Mucosa of rectum (tissue), 2 donors: ENCODE measurements at regions not wholly inside any gene's neighbourhood (a gene's known extent, or its start where the extent isn't known, plus 50 kb on each side); places are given as distances from the start of the nearest gene placed in this dataset.
"Not testable (repeated sequence)": the region's sequence is repeated elsewhere in the genome, so short reads cannot be mapped to it uniquely, and the experiment has no call there.

ENCODE experiments used
- H3K27ac ChIP-seq, 2 donors: one replicate each; pipeline ENCODE4 v1.7.0; 2013; ENCODE audit warnings: inconsistent platforms in 2 of 2, low read depth in 2 of 2, low read length in 2 of 2
- H3K27me3 ChIP-seq, 2 donors: one replicate each; pipeline ENCODE4 v1.7.0; 2013; ENCODE audit warnings: low read length in 2 of 2; ENCODE audit not compliant: control insufficient read depth in 2 of 2, insufficient read depth in 2 of 2
- H3K36me3 ChIP-seq, 2 donors: one replicate each; pipeline ENCODE4 v1.7.0; 2013; ENCODE audit warnings: low read length in 2 of 2; ENCODE audit not compliant: control insufficient read depth in 2 of 2, insufficient read depth in 2 of 2
- H3K4me1 ChIP-seq, 2 donors: one replicate each; pipeline ENCODE4 v1.7.0; 2013; ENCODE audit warnings: low read length in 2 of 2, mild to moderate bottlenecking in 1 of 2; ENCODE audit not compliant: control insufficient read depth in 2 of 2, insufficient read depth in 2 of 2
- H3K4me3 ChIP-seq, 2 donors: one replicate each; pipeline ENCODE4 v1.7.0; 2013; ENCODE audit warnings: low read length in 2 of 2
- H3K9ac ChIP-seq, 2 donors: one replicate each; pipeline ENCODE4 v1.7.0; 2013; ENCODE audit warnings: low read length in 2 of 2, low read depth in 1 of 2, mild to moderate bottlenecking in 1 of 2
- H3K9me3 ChIP-seq, 2 donors: one replicate each; pipeline ENCODE4 v1.7.0; 2013; ENCODE audit warnings: low read length in 2 of 2; ENCODE audit not compliant: control insufficient read depth in 2 of 2
- donor health status: healthy.
- donor health status: Normal muscosa, but diverticular disease.

GRCh38 chr11:134719940-134720690, 308.1 kb upstream of the B3GAT1 start:
- H3K36me3 ChIP-seq, H3K9ac ChIP-seq, H3K4me3 ChIP-seq, H3K4me1 ChIP-seq, H3K9me3 ChIP-seq, H3K27me3 ChIP-seq, H3K27ac ChIP-seq: not testable (repeated sequence)

- H3K4me1 ChIP-seq, result no peaks in the 10 kb centered on the region
- no peaks in the 10 kb centered on the region for H3K9me3 ChIP-seq
- H3K9ac ChIP-seq, result no peak overlapping the region
- no peaks in the 10 kb centered on the region for H3K27me3 ChIP-seq
- no peak overlapping the region for H3K4me3 ChIP-seq
- H3K27ac ChIP-seq, result no peak overlapping the region
- no peaks in the 10 kb centered on the region for H3K36me3 ChIP-seq
Measured at GRCh38 chr11:134719397-134719796, 307.4 kb upstream of the B3GAT1 start.

- no peak overlapping the region for H3K9ac ChIP-seq
- no peak overlapping the region for H3K4me3 ChIP-seq
- H3K27me3 ChIP-seq, result no peaks in the 10 kb centered on the region
- H3K36me3 ChIP-seq, result no peaks in the 10 kb centered on the region
- H3K4me1 ChIP-seq, result no peaks in the 10 kb centered on the region
- H3K27ac ChIP-seq, result no peak overlapping the region
- no peaks in the 10 kb centered on the region for H3K9me3 ChIP-seq
Measured at GRCh38 chr11:134716582-134716981, 304.5 kb upstream of the B3GAT1 start.

- Histone ChIP-seq H3K4me1 (no peaks in the 10 kb centered on the region), H3K9me3 (no peaks in the 10 kb centered on the region), H3K27ac (no peak overlapping the region), H3K36me3 (no peaks in the 10 kb centered on the region), H3K4me3 (no peak overlapping the region), H3K27me3 (no peaks in the 10 kb centered on the region), H3K9ac (no peak overlapping the region)
Measured at GRCh38 chr11:134714021-134714656, 302.1 kb upstream of the B3GAT1 start.

- no peaks in the 10 kb centered on the region for H3K4me1 ChIP-seq
- H3K27ac ChIP-seq, result no peak overlapping the region
- no peaks in the 10 kb centered on the region for H3K9me3 ChIP-seq
- H3K27me3 ChIP-seq, result no peaks in the 10 kb centered on the region
- H3K9ac ChIP-seq, result no peak overlapping the region
- no peak overlapping the region for H3K4me3 ChIP-seq
- no peaks in the 10 kb centered on the region for H3K36me3 ChIP-seq
Measured at GRCh38 chr11:134712228-134713145, 300.4 kb upstream of the B3GAT1 start.

- no peak overlapping the region for H3K27ac ChIP-seq
- no peaks in the 10 kb centered on the region for H3K36me3 ChIP-seq
- no peaks in the 10 kb centered on the region for H3K4me1 ChIP-seq
- H3K27me3 ChIP-seq, result peaks cover 0 to 1% of the 10 kb centered on the region in 2 donors
- no peak overlapping the region for H3K9ac ChIP-seq
- H3K9me3 ChIP-seq, result no peaks in the 10 kb centered on the region
- no peak overlapping the region for H3K4me3 ChIP-seq
Measured at GRCh38 chr11:134711588-134711987, 299.5 kb upstream of the B3GAT1 start.

- Histone ChIP-seq H3K4me3 (no peak overlapping the region), H3K9ac (no peak overlapping the region), H3K27me3 (peaks cover 0 to 2% of the 10 kb centered on the region in 2 donors), H3K9me3 (no peaks in the 10 kb centered on the region), H3K36me3 (no peaks in the 10 kb centered on the region), H3K27ac (no peak overlapping the region), H3K4me1 (no peaks in the 10 kb centered on the region)
Measured at GRCh38 chr11:134710861-134711407, 298.9 kb upstream of the B3GAT1 start.

GRCh38 chr11:134705858-134706257, 293.8 kb upstream of the B3GAT1 start:
- Histone ChIP-seq H3K9me3 (no peaks in the 10 kb centered on the region), H3K27me3 (peaks cover 0 to 2% of the 10 kb centered on the region in 2 donors)

GRCh38 chr11:134702827-134703226, 290.8 kb upstream of the B3GAT1 start:
- H3K9ac ChIP-seq, result no peak overlapping the region
- H3K27me3 ChIP-seq, result peaks cover 0 to 2% of the 10 kb centered on the region in 2 donors
- H3K36me3 ChIP-seq, result no peaks in the 10 kb centered on the region
- no peak overlapping the region for H3K27ac ChIP-seq
- H3K4me1 ChIP-seq, result no peaks in the 10 kb centered on the region
- H3K4me3 ChIP-seq, result no peak overlapping the region
- no peaks in the 10 kb centered on the region for H3K9me3 ChIP-seq

More at GRCh38 chr11:134705858-134706257, 293.8 kb upstream of the B3GAT1 start:
- Histone ChIP-seq H3K4me1 (no peaks in the 10 kb centered on the region), H3K4me3 (no peak overlapping the region), H3K36me3 (no peaks in the 10 kb centered on the region), H3K27ac (no peak overlapping the region), H3K9ac (no peak overlapping the region)
